ENCODE measurements at regions not wholly inside any gene's neighbourhood (a gene's known extent, or its start where the extent isn't known, plus 50 kb on each side); places are given as distances from the start of the nearest gene placed in this dataset.
"Not testable (repeated sequence)": the region's sequence is repeated elsewhere in the genome, so short reads cannot be mapped to it uniquely, and the experiment has no call there.

- Histone ChIP-seq H3K4me1 (ENCODE audit: control insufficient read depth in 2 of 2, insufficient read depth in 2 of 2, low read length in 1 of 2) (no peaks in the 10 kb centered on the region), H3K4me3 (ENCODE audit: low read depth in 1 of 2, low read length in 2 of 2) (no peak overlapping the region), H3K36me3 (ENCODE audit: control insufficient read depth in 2 of 2, insufficient read depth in 2 of 2, low read length in 1 of 2) (no peaks in the 10 kb centered on the region), H3K27me3 (ENCODE audit: control insufficient read depth in 1 of 2, insufficient read depth in 2 of 2, low read length in 2 of 2) (no peaks in the 10 kb centered on the region), H3K27ac (ENCODE audit: low read depth in 2 of 2, low read length in 1 of 2) (no peak overlapping the region), H3K9me3 (ENCODE audit: control insufficient read depth in 2 of 2, insufficient read depth in 1 of 2, low read depth in 1 of 2, low read length in 1 of 2) (no peaks in the 10 kb centered on the region)
Measured at GRCh38 chr9:118650417-118650816, 718.8 kb downstream of the BRINP1 start.

GRCh38 chr9:118651511-118651910, 717.7 kb downstream of the BRINP1 start:
- Histone ChIP-seq H3K27ac (ENCODE audit: low read depth in 2 of 2, low read length in 1 of 2) (no peak overlapping the region), H3K4me1 (ENCODE audit: control insufficient read depth in 2 of 2, insufficient read depth in 2 of 2, low read length in 1 of 2) (no peaks in the 10 kb centered on the region), H3K27me3 (ENCODE audit: control insufficient read depth in 1 of 2, insufficient read depth in 2 of 2, low read length in 2 of 2) (no peaks in the 10 kb centered on the region), H3K4me3 (ENCODE audit: low read depth in 1 of 2, low read length in 2 of 2) (no peak overlapping the region), H3K9me3 (ENCODE audit: control insufficient read depth in 2 of 2, insufficient read depth in 1 of 2, low read depth in 1 of 2, low read length in 1 of 2) (no peaks in the 10 kb centered on the region), H3K36me3 (ENCODE audit: control insufficient read depth in 2 of 2, insufficient read depth in 2 of 2, low read length in 1 of 2) (no peaks in the 10 kb centered on the region)
- 58 to 68% methylated on average over 2 of the region's 2 CpGs for WGBS, 2 donors

- 38 to 51% methylated on average over 2 of the region's 2 CpGs for WGBS, 2 donors
- H3K27ac ChIP-seq (ENCODE audit: low read depth in 2 of 2, low read length in 1 of 2) = no peak overlapping the region
- no peaks in the 10 kb centered on the region for H3K27me3 ChIP-seq (ENCODE audit: control insufficient read depth in 1 of 2, insufficient read depth in 2 of 2, low read length in 2 of 2)
- H3K9me3 ChIP-seq (ENCODE audit: control insufficient read depth in 2 of 2, insufficient read depth in 1 of 2, low read depth in 1 of 2, low read length in 1 of 2) = no peaks in the 10 kb centered on the region
- no peak overlapping the region for H3K4me3 ChIP-seq (ENCODE audit: low read depth in 1 of 2, low read length in 2 of 2)
- no peaks in the 10 kb centered on the region for H3K4me1 ChIP-seq (ENCODE audit: control insufficient read depth in 2 of 2, insufficient read depth in 2 of 2, low read length in 1 of 2)
- H3K36me3 ChIP-seq (ENCODE audit: control insufficient read depth in 2 of 2, insufficient read depth in 2 of 2, low read length in 1 of 2) = no peaks in the 10 kb centered on the region
Measured at GRCh38 chr9:118652258-118652657, 717.0 kb downstream of the BRINP1 start.

- H3K36me3 ChIP-seq (ENCODE audit: control insufficient read depth in 2 of 2, insufficient read depth in 2 of 2, low read length in 1 of 2) = no peaks in the 10 kb centered on the region
- no peak overlapping the region for H3K27ac ChIP-seq (ENCODE audit: low read depth in 2 of 2, low read length in 1 of 2)
- H3K27me3 ChIP-seq (ENCODE audit: control insufficient read depth in 1 of 2, insufficient read depth in 2 of 2, low read length in 2 of 2) = no peaks in the 10 kb centered on the region
- H3K9me3 ChIP-seq (ENCODE audit: control insufficient read depth in 2 of 2, insufficient read depth in 1 of 2, low read depth in 1 of 2, low read length in 1 of 2) = no peaks in the 10 kb centered on the region
- WGBS, 2 donors = 53 to 73% methylated on average over 2 of the region's 2 CpGs
- H3K4me3 ChIP-seq (ENCODE audit: low read depth in 1 of 2, low read length in 2 of 2) = no peak overlapping the region
- H3K4me1 ChIP-seq (ENCODE audit: control insufficient read depth in 2 of 2, insufficient read depth in 2 of 2, low read length in 1 of 2) = no peaks in the 10 kb centered on the region
Measured at GRCh38 chr9:118652912-118653311, 716.3 kb downstream of the BRINP1 start.

GRCh38 chr9:118659011-118659410, 710.2 kb downstream of the BRINP1 start:
- WGBS, 2 donors = 61 to 74% methylated on average over 6 of the region's 6 CpGs
- Histone ChIP-seq H3K4me1 (ENCODE audit: control insufficient read depth in 2 of 2, insufficient read depth in 2 of 2, low read length in 1 of 2) (no peaks in the 10 kb centered on the region), H3K9me3 (ENCODE audit: control insufficient read depth in 2 of 2, insufficient read depth in 1 of 2, low read depth in 1 of 2, low read length in 1 of 2) (no peaks in the 10 kb centered on the region), H3K36me3 (ENCODE audit: control insufficient read depth in 2 of 2, insufficient read depth in 2 of 2, low read length in 1 of 2) (no peaks in the 10 kb centered on the region), H3K4me3 (ENCODE audit: low read depth in 1 of 2, low read length in 2 of 2) (no peak overlapping the region), H3K27me3 (ENCODE audit: control insufficient read depth in 1 of 2, insufficient read depth in 2 of 2, low read length in 2 of 2) (no peaks in the 10 kb centered on the region), H3K27ac (ENCODE audit: low read depth in 2 of 2, low read length in 1 of 2) (no peak overlapping the region)

- Histone ChIP-seq H3K4me3 (ENCODE audit: low read depth in 1 of 2, low read length in 2 of 2) (no peak overlapping the region), H3K9me3 (ENCODE audit: control insufficient read depth in 2 of 2, insufficient read depth in 1 of 2, low read depth in 1 of 2, low read length in 1 of 2) (no peaks in the 10 kb centered on the region), H3K4me1 (ENCODE audit: control insufficient read depth in 2 of 2, insufficient read depth in 2 of 2, low read length in 1 of 2) (no peaks in the 10 kb centered on the region), H3K27me3 (ENCODE audit: control insufficient read depth in 1 of 2, insufficient read depth in 2 of 2, low read length in 2 of 2) (no peaks in the 10 kb centered on the region), H3K27ac (ENCODE audit: low read depth in 2 of 2, low read length in 1 of 2) (no peak overlapping the region), H3K36me3 (ENCODE audit: control insufficient read depth in 2 of 2, insufficient read depth in 2 of 2, low read length in 1 of 2) (no peaks in the 10 kb centered on the region)
- 62 to 79% methylated on average over 4 of the region's 4 CpGs for WGBS, 2 donors
Measured at GRCh38 chr9:118665226-118665919, 703.9 kb downstream of the BRINP1 start.

GRCh38 chr9:118670011-118670953, 699.0 kb downstream of the BRINP1 start:
- WGBS, 2 donors = 71 to 77% methylated on average over 11 of the region's 11 CpGs
- H3K9me3 ChIP-seq (ENCODE audit: control insufficient read depth in 2 of 2, insufficient read depth in 1 of 2, low read depth in 1 of 2, low read length in 1 of 2) = no peaks in the 10 kb centered on the region
- H3K4me3 ChIP-seq (ENCODE audit: low read depth in 1 of 2, low read length in 2 of 2) = no peak overlapping the region

GRCh38 chr9:118674942-118675341, 694.3 kb downstream of the BRINP1 start:
- Histone ChIP-seq H3K4me3 (ENCODE audit: low read depth in 1 of 2, low read length in 2 of 2) (no peak overlapping the region), H3K4me1 (ENCODE audit: control insufficient read depth in 2 of 2, insufficient read depth in 2 of 2, low read length in 1 of 2) (no peaks in the 10 kb centered on the region), H3K9me3 (ENCODE audit: control insufficient read depth in 2 of 2, insufficient read depth in 1 of 2, low read depth in 1 of 2, low read length in 1 of 2) (no peaks in the 10 kb centered on the region), H3K27ac (ENCODE audit: low read depth in 2 of 2, low read length in 1 of 2) (no peak overlapping the region), H3K36me3 (ENCODE audit: control insufficient read depth in 2 of 2, insufficient read depth in 2 of 2, low read length in 1 of 2) (no peaks in the 10 kb centered on the region), H3K27me3 (ENCODE audit: control insufficient read depth in 1 of 2, insufficient read depth in 2 of 2, low read length in 2 of 2) (no peaks in the 10 kb centered on the region)
- 85 to 86% methylated on average over 5 of the region's 5 CpGs for WGBS, 2 donors

More at GRCh38 chr9:118670011-118670953, 699.0 kb downstream of the BRINP1 start:
- Histone ChIP-seq H3K27ac (ENCODE audit: low read depth in 2 of 2, low read length in 1 of 2) (no peak overlapping the region), H3K27me3 (ENCODE audit: control insufficient read depth in 1 of 2, insufficient read depth in 2 of 2, low read length in 2 of 2) (no peaks in the 10 kb centered on the region), H3K4me1 (ENCODE audit: control insufficient read depth in 2 of 2, insufficient read depth in 2 of 2, low read length in 1 of 2) (no peaks in the 10 kb centered on the region), H3K36me3 (ENCODE audit: control insufficient read depth in 2 of 2, insufficient read depth in 2 of 2, low read length in 1 of 2) (no peaks in the 10 kb centered on the region)

- 91 to 95% methylated on average over 21 to 46 of the region's 47 CpGs for WGBS, 2 donors
- not testable (repeated sequence) for H3K27ac ChIP-seq (ENCODE audit: low read depth in 2 of 2, low read length in 1 of 2); H3K36me3 ChIP-seq (ENCODE audit: control insufficient read depth in 2 of 2, insufficient read depth in 2 of 2, low read length in 1 of 2); H3K4me1 ChIP-seq (ENCODE audit: control insufficient read depth in 2 of 2, insufficient read depth in 2 of 2, low read length in 1 of 2); H3K27me3 ChIP-seq (ENCODE audit: control insufficient read depth in 1 of 2, insufficient read depth in 2 of 2, low read length in 2 of 2); H3K4me3 ChIP-seq (ENCODE audit: low read depth in 1 of 2, low read length in 2 of 2); H3K9me3 ChIP-seq (ENCODE audit: control insufficient read depth in 2 of 2, insufficient read depth in 1 of 2, low read depth in 1 of 2, low read length in 1 of 2)
Measured at GRCh38 chr9:118677936-118678653, 691.1 kb downstream of the BRINP1 start.
